ENCODE measurements at regions not wholly inside any gene's neighbourhood (a gene's known extent, or its start where the extent isn't known, plus 50 kb on each side); places are given as distances from the start of the nearest gene placed in this dataset.
"Not testable (repeated sequence)": the region's sequence is repeated elsewhere in the genome, so short reads cannot be mapped to it uniquely, and the experiment has no call there.

DNA sequence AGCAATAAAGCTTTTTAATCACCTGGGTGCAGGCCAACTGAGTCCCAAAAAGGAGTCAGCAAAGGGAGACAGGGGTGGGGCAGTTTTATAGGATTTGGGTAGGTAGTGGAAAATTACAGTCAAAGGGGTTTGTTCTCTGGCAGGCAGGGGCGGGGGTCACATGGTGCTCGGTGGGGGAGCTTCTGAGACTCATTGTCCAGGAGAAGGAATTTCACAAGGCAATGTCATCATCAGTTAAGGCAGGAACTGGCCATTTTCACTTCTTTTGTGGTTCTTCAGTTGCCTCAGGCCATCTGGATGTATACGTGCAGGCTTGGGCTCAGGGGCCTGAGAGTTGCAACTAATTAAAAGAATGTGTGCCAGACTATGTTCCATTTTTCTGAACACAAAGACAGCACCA is 147.5 kb upstream of the SCN7A start:
- not testable (repeated sequence) for DNase-seq (ENCODE audit: low read depth in 2 of 2)

DNA sequence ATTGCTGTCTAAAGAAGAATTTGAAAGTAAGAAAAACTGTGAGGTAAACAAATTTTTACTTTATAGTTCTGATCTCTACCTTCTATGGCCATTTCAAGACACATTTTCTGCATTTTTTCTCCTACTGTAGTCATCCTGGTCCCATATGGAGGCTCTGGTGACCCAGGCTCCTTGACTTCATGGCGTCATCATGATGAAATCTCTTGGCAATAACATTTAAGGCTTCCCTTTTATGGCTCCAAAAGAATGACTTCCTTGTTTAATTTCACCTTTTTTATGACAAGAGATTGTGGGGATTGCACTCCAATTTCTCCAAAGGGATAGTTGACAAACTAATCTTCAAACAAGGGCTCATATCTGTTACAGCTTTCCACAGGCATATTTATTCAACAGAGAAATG is 143.0 kb upstream of the SCN7A start:
- no peak for DNase-seq (ENCODE audit: low read depth in 2 of 2)

DNA sequence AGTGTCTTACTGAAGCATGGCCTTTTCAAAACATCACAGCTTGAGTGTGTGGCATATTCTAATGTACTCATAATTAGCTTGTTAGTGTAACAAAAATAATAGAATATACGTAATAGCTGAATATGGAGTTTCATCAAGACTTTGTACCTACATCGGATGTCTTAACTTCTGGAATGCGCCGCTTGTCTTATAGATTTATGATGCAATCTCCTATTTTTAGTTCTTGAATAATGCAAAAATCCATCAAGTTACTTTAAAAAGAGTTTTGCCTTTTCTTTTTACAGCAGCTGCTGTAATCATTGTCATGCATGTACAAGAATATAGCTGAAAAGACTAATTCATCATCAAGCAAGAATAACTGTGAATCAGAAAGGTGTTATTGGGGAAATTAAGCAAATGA is 140.7 kb upstream of the SCN7A start:
- DNase-seq (ENCODE audit: low read depth in 2 of 2), result no peak

DNA sequence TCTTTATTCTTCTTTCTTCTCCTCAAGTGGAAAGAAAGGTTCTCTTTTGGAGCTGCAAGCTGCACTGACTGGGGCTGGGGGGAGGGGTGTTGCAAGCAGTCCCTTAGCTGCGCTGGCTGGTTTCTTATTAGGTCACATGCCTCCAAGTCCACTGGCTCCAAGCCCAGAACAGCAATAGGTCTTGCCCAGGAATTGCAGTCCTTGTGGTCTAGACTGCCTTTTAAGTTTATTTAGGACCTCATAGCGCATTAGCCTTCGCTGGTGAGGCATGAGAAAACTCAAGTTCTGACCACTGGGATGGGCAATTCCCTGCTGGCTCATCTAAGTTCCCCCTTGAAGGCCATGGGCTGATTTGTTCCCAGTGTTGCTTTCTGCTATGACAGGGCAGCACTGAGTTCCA is 138.6 kb upstream of the SCN7A start:
- no peak for DNase-seq (ENCODE audit: low read depth in 2 of 2)

DNA sequence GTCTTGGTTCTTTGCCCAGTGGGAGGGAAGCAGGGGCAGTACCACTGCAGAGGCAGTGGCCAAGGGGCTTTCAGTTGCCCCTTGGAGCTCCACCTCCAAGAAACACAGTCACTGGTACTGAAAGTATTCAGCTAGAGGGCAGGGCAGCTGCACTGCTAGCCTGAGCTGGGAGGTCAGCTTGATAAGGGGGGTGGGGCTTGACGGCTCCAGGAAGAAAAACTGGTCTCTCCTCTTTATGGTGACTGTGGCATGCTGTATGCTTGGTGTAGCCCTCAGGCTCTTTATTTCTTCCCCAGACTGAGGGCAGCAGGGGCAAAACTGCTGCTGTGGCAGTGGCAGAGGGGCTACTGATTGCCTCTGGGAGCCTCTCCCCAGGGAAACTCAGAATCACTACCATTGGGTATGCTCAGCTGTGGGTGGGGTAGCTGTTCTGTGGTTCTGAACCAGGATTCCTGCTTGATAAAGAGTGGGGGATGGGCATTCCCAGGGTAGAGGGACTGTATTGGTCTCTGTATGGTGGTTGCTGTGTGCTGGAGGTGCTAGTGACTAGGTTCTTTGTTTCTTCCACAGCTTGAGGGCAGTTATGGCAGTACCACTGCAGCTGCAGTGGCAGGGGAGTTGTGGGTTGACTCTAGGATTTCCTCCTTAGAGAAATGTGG is 134.6 kb upstream of the SCN7A start:
- no peak for DNase-seq (ENCODE audit: low read depth in 2 of 2)

DNA sequence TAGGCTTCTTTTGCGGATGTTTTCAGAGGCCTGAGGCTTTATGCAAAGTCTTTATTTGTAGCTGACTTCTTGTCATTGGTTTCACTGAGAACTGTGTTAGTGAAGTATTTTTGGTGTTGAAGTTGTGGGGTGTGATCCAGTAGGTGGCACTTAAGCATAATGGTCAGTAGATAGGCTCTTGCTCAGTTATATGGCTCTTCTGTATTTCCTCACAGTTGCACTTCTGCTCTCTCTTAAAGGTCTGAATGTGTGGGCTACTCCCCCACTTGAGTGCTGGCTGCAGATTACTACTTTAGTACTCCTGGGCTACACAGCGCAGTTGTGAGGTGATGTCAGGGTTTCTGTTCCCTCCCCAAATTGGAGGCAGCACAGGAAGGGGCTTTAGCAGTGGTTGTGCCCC is 133.8 kb upstream of the SCN7A start:
- no peak for DNase-seq (ENCODE audit: low read depth in 2 of 2)

DNA sequence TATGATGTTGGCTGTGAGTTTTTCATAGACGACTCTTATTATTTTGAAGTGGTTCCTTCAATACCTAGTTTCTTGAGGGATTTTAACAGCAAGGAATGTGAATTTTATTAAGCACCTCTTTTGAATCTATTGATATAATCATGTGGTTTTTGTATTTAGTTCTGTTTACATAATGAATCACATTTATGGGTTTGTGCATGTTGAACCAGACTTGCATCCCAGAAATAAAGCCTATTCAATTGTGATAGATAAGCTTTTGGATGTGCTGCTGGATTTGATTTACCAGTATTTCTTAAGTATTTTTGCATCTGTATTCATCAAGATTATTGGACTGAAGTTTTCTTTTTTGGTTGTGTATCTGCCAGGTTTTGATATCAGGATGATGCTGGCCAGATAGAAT is 131.6 kb upstream of the SCN7A start:
- DNase-seq (ENCODE audit: low read depth in 2 of 2), result no peak

DNA sequence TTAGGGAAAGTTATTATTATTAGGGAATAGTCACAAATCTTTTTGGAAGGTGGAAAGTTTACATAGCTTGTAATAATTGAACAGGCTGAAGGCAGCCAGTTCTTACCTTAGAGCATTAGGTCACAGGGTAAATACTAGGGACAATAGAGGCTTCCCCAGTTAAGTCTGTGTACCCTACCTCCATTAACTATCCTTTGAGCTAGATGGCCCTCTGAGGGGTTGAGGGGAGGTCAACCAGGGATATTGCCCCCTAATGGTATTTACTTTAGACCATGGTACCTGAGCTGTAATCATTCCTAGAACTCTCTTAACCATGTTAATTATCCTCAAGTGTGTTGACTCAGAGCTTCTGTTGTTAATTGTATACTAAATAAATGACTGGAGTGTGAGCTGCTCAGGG is 120.5 kb upstream of the SCN7A start:
- DNase-seq (ENCODE audit: low read depth in 2 of 2), result no peak

DNA sequence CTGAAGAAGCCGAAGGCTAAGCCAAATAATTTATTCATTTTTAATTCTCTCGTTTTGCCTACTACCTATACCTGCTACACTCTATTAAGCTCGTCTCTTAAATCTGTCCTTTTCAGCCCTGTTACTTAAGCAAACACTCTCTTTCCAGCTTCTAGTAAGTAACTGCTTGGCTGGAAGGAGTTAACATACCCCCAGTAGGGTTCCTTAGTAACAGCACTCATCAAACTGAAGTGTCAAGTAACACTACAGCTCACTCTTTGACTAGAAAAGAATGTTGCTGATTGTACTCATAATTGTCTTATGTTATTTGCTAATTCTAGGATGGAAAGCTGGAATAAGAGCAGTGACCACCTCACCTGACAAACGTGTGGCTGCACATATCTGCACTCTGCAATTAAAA is 120.0 kb upstream of the SCN7A start:
- no peak for DNase-seq (ENCODE audit: low read depth in 2 of 2)

DNA sequence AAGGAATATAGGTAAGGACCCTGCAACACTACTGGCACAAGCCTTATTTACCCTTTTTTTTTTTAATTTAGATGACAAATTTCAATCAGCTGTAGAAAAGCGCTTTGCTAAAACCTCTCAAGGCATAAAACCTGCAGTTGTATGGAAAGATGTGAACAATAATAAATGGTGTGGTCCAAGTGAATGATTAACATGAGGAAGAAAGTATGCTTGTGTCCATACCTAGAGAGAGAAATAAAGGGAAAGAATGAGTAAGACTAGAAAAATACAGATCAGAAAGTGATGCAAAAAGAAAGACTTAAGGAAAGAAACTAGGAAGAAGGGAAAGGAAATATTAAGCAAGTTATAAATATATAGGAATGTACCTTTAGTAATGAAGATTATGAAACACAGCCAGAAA is 119.2 kb upstream of the SCN7A start:
- DNase-seq (ENCODE audit: low read depth in 2 of 2), result no peak

DNA sequence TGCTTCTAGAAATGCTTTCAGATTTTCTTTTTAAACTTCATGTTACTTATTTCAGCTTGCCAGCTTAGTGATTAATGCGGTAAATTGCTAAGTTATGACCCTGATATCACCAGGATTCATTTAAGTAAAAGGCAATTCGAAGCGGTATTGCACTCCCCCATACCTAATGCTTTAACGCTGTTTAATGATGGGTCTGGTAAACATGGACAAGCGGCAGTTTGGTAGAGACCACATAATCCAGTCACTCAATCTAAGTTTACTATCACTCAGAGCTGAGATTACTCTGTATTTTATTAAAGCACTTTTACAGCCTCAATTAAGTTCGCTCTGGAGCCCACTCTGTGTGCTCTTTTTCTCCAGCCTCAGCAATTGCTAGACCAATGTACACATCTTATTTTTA is 118.2 kb upstream of the SCN7A start:
- no peak for DNase-seq (ENCODE audit: low read depth in 2 of 2)

DNA sequence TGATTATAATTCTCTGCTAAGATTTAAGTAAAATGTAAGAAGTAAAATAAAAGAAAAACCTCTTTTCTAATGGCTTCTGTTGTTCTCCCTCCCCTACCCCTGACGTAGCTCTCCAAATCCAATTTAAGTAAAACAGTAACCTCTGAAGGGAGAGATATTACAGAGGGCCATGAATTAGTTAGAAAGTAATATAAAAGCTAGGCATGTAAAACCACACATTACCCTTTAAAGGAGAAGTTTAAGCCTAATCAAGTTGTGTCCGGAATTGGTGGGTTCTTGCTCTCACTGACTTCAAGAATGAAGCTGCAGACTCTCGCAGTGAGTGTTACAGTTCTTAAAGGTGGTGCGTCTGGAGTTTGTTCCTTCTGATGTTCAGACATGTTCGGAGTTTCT is 116.9 kb upstream of the SCN7A start:
- no peak for DNase-seq (ENCODE audit: low read depth in 2 of 2)

DNA sequence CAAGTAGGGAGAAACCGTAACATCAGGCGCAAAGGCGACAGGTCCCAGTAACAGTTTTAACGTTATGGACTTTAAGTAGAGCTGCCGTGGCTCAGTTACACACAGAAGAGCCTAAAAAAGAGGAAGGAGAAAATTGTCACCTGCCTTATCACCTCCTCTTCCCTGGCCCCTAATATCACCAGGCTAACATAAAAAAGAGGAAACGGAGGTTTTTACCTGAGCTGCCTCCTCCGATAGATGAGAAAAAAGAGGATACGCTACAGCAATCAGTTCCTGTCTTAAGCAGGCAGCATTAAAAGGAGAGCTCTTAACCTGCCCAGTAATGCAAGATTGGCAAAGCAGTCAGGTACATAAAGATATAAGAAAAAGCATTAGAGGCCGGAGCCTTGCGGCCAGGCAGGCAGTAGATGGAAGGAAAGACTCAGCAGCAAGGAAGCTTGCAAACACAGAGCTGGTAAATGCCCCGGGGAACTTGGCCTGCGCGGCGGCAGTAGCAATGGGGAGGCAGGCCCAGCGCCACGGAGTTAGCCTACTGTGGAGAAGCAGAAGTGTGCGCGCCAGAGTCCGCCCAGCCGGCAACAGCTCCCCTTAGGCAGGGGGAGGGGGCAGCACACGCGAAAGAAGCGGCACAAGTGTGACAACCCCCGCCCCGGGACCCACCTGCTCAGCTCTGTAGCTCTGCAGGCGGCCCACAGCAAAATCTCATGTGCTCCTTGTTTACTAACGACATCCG is 116.3 kb upstream of the SCN7A start:
- DNase-seq (ENCODE audit: low read depth in 2 of 2), result peak in 1 of 2 donors; percentile 0

DNA sequence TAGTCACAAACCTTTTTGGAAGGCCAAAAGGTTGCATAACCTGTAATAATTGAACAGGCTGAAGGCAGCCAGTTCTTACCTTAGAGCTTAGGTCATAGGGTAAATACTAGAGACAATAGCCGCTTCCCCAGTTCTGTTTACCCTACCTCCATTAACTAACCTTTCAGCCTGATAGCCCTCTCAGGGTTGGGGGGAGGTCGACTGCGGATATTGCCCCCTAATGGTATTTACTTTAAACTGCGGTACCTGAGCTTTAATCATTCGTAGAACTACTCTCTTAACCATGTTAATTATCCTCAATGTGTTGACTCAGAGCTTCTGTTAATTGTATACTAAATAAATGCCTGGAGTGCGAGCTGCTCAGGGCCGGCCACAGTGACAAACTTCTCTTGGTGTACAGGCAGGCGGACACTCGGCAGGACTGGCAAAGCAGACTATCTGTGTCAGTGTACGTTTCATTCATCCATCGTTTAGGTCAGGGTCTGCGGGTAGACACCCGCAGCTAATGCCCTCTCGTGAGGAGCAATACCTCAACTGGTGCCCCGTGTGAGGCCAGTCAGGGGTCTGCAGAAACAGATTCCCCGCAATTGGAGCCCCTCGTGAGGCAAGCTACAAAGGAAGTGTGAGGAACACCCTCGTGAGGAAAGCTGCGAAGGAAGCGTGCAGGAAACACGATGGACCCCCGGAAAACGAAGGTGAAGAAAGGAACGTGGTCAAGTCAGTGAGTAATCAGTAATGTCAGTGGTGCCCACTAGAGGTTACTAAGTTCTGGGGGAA is 115.3 kb upstream of the SCN7A start:
- no peak for DNase-seq (ENCODE audit: low read depth in 2 of 2)

DNA sequence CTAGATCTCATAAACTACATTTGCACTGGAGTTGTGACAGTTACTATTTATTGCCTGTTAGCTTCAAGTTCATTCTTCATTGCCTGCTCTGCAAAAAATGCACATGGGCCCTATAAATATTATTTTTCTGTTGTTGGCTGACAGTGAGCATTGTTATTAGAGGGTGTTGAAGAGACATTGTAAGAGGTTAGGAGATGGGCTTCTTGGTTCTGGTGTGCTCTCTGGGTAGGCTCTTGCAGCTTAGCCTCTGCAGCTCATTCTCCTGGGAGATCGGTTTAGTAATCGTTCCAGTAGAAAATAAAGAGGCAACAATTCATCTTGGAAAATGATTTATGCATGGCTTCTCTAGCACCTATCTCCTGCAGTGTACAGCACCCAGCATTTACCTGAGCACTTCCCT is 113.8 kb upstream of the SCN7A start:
- no peak for DNase-seq (ENCODE audit: low read depth in 2 of 2)

DNA sequence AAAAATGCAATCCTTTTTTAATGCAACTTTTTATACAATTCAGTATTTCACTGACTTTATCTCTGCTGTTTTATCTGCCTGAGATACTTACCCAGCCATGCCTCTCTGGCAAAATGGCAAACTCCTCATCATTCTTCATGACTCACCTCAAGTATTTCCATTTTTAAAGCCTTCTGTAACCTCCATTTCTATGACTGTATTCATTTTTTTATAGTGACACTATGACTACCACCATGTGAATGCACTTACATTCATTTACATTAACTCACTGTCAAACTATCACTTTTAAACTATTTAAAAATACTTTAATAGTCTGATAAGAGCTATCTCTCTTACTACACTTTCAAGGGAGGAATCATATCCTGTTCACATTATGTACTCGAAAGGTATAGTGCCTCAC is 99.4 kb upstream of the SCN7A start:
- DNase-seq (ENCODE audit: low read depth in 2 of 2), result no peak

DNA sequence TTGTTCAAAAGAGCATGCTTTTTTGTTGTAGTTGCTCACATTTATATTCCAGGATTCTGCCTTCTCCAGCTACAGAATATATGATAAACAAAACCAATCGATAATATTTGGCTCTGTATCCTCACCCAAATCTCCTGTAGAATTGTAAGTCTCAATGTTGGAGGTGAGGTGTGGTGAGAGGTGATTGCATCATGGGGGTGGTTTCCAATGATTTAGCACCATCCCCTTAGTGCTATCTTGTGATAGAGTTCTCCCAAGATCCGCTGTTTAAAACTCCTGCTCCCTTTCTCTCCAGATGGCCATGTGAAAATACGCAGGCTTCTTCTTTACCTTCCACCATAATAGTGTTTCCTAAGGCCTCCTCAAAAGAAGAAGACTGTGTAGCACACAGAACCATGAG is 98.7 kb upstream of the SCN7A start:
- DNase-seq (ENCODE audit: low read depth in 2 of 2), result no peak

DNA sequence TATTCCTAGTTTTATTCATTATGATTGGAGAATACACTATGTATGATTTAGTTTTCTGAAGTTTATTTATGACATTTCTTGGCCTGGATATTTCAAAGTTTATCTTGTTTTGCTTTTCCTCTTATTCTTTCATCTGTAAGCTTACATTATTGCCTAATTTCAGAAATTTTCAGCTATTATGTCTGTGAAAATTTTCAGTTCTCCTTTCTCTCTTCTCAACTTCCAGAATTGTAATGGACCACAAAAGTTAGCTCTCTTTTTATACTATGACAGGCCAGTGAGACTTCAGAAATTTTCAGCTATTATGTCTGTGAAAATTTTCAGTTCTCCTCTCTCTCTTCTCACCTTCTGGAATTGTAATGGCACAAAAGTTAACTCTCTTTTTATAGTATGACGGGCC is 97.2 kb upstream of the SCN7A start:
- DNase-seq (ENCODE audit: low read depth in 2 of 2), result no peak

DNA sequence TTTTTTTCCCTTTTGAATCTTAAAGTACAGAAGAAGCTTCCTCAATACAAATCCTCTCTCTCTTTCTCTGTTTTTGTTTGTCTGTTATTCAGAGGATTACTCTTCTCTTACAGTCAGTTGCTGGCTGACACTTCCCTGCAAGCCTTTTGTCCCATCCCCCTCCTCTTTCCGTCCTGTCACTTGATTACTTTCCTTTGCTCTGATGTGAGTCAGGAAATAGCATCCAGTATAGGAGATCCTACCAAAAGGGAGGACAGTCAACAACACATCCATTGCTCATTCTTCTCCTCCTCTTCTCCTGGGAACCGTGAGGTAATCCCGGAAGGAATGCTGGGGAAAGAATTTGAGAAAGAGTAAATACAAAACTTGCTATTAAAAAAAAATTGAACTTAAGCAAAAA is 79.3 kb upstream of the SCN7A start:
- no peak for DNase-seq (ENCODE audit: low read depth in 2 of 2)

DNA sequence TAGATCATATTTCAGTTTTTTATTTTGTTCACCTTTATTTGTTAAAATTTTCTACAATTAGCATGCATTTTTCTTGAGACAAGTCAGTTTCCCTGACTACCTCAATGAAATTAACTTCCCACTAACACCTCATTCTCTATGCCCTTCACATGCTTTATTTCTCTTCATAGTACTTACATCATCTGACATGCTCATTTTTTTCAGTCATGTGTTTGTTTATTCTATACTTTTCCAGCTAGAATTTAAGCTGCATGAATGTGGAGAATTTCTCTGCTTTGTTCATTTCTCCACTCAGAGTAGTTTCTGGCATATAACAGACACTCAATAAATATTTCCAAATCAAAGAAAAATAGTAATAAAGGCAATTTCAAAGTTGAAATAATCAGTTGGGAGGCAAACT is 78.9 kb upstream of the SCN7A start:
- DNase-seq (ENCODE audit: low read depth in 2 of 2), result no peak

DNA sequence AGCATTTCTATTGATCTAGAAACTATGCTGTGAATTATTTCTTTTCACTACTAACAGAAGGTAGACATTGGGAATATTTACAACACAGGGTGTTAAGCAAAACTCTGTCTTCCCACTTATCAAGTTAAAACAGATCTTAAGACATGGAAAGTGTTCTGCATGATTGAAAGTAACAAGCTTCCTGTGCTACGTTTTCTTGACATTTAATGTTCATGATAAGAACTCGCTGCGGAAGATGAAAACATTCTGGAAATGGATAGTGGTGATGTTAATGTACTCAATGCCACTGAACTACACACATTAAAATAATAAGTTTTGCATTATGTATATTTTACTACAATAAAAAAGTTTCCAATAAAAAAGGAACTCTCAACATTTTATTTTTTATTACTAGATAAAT is 74.4 kb upstream of the SCN7A start:
- no peak for DNase-seq (ENCODE audit: low read depth in 2 of 2)

DNA sequence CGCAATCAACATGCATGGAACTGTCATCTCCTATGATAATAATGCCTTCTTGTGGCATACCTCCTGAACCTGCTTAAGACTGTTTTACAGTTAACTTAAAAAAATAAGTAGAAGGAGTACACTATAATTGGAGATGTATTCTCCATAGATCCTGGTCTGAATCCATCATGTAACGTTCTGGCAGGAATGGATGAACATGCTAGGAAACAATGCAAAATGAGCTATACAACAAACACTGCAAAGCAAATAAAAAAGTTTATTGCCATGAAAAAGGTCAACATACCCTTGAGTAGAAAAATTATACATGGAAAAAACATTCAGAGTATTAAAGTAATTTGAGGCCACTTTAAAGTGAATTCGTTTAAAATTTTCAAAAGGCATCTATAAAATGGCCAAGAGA is 71.5 kb upstream of the SCN7A start:
- DNase-seq (ENCODE audit: low read depth in 2 of 2), result no peak

DNA sequence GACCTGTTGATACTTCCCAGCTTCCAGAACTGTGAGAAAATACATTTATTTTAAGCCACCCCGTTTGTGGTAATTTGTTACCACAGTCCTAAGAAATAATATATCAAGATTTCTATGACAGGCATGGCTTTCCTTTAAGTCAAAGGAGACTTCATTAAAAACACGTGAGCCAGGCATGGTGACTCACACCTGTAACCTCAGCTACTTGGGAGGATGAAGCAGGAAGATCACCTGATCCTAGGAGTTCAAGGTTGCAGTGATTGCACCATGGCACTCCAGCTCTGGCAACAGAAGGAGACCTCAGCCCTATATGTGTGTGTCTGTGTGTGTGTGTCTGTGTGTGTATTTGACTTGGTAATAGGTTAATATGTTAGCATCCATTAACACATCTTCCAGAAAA is 69.8 kb upstream of the SCN7A start:
- DNase-seq (ENCODE audit: low read depth in 2 of 2), result no peak
